Naive thymus-derived CD4-positive, alpha-beta T cell (primary cell): ENCODE measurements at regions not wholly inside any gene's neighbourhood (a gene's known extent, or its start where the extent isn't known, plus 50 kb on each side); places are given as distances from the start of the nearest gene placed in this dataset.

ENCODE experiments used
- ATAC-seq: fragments of 150-1000 bp; cut with Tn5 transposase; 2 replicates; pipeline ENCODE4 v1.10.0; 2021; ENCODE audit warnings: mild to moderate bottlenecking, moderate library complexity
- CTCF ChIA-PET: fragments of 350-600 bp; sonication (Branson Sonifier 250); formaldehyde crosslinking; loops from one replicate; lab custom pipeline; 2021; ENCODE audit warnings: antibody characterized with exemption; lab: Charles Lee
- POLR2A ChIA-PET: fragments of 350-600 bp; sonication (Branson Sonifier 250); formaldehyde crosslinking; loops from one replicate; lab custom pipeline; 2021; ENCODE audit warnings: antibody characterized with exemption, inconsistent platforms; lab: Charles Lee
- DNase-seq, 9 donors: peaks; one replicate each; pipeline versions ENCODE4 v3.0.0 to v3.0.0-alpha.2; 2020 to 2022; ENCODE audit warnings: mixed read lengths in 1 of 9
- H3K27ac ChIP-seq: one replicate; pipeline ENCODE4 v1.7.0; 2013; ENCODE audit warnings: mild to moderate bottlenecking, low read depth, low read length, moderate library complexity
- H3K27me3 ChIP-seq, 2 donors: one replicate each; pipeline ENCODE4 v1.7.0; 2013; ENCODE audit warnings: low read length in 2 of 2, mild to moderate bottlenecking in 2 of 2, moderate library complexity in 2 of 2; ENCODE audit not compliant: control insufficient read depth in 2 of 2, insufficient read depth in 2 of 2
- H3K36me3 ChIP-seq, 3 experiments: 1 replicate in 2 of 3; 2 replicates in 1 of 3; pipeline ENCODE4 v1.7.0; 2013; ENCODE audit warnings: low read length in 3 of 3, mild to moderate bottlenecking in 3 of 3, moderate library complexity in 1 of 3; ENCODE audit not compliant: insufficient read depth in 3 of 3, control insufficient read depth in 2 of 3
- H3K4me1 ChIP-seq, 2 donors: one replicate each; pipeline ENCODE4 v1.7.0; 2013; ENCODE audit warnings: low read length in 2 of 2, mild to moderate bottlenecking in 2 of 2, moderate library complexity in 1 of 2; ENCODE audit not compliant: control insufficient read depth in 2 of 2, insufficient read depth in 2 of 2
- H3K4me3 ChIP-seq: 2 replicates; pipeline ENCODE4 v1.7.0; 2013; ENCODE audit warnings: mild to moderate bottlenecking, low read length
- H3K9me3 ChIP-seq, 3 experiments: 1 replicate in 2 of 3; 2 replicates in 1 of 3; pipeline ENCODE4 v1.7.0; 2013; ENCODE audit warnings: low read length in 3 of 3; ENCODE audit not compliant: control insufficient read depth in 2 of 3
- H3K27ac Mint-ChIP-seq, 9 donors: one replicate each; pipeline ENCODE4 v1.8.0; 2020 to 2022; ENCODE audit warnings: mixed read lengths in 9 of 9, mild to moderate bottlenecking in 8 of 9, moderate library complexity in 5 of 9, inconsistent platforms in 2 of 9
- H3K27me3 Mint-ChIP-seq, 5 donors: one replicate each; pipeline ENCODE4 v1.8.0; 2021 to 2022; ENCODE audit warnings: mixed read lengths in 5 of 5, mild to moderate bottlenecking in 1 of 5
- H3K36me3 Mint-ChIP-seq, 5 donors: one replicate each; pipeline ENCODE4 v1.8.0; 2020 to 2022; ENCODE audit warnings: mixed read lengths in 5 of 5, mild to moderate bottlenecking in 3 of 5, inconsistent platforms in 1 of 5
- H3K4me1 Mint-ChIP-seq, 7 donors: one replicate each; pipeline ENCODE4 v1.8.0; 2020 to 2022; ENCODE audit warnings: mixed read lengths in 7 of 7, mild to moderate bottlenecking in 3 of 7, inconsistent platforms in 1 of 7
- H3K4me3 Mint-ChIP-seq, 10 donors: one replicate each; pipeline ENCODE4 v1.8.0; 2020 to 2022; ENCODE audit warnings: mild to moderate bottlenecking in 10 of 10, mixed read lengths in 10 of 10, moderate library complexity in 6 of 10, inconsistent platforms in 2 of 10
- H3K9me3 Mint-ChIP-seq, 11 donors: one replicate each; pipeline ENCODE4 v1.8.0; 2020 to 2022; ENCODE audit warnings: mixed read lengths in 11 of 11, mild to moderate bottlenecking in 4 of 11, inconsistent platforms in 1 of 11, moderate library complexity in 1 of 11
- intact Hi-C, 2 donors: fragments of 100-400 bp; cut with micrococcal nuclease; formaldehyde crosslinking; loops; one replicate each; pipeline ENCODE4 v1.15.1; 2023

- ChIA-PET POLR2A (no interaction called here), CTCF (no interaction called here)
- intact Hi-C loops: no loop called here
- H3K27me3 ChIP-seq: no peaks in the 10 kb centered on the region
- DNase-seq (no peak), ATAC-seq (no peak)
- no peak overlapping the region for H3K4me3 Mint-ChIP-seq
- H3K36me3 ChIP-seq: no peaks in the 10 kb centered on the region
- H3K27ac ChIP-seq: no peak overlapping the region
- H3K4me3 ChIP-seq: no peak overlapping the region
- H3K4me1 ChIP-seq: no peaks in the 10 kb centered on the region
- no peak overlapping the region for H3K27ac Mint-ChIP-seq
- H3K36me3 Mint-ChIP-seq: no peaks in the 10 kb centered on the region
- H3K4me1 Mint-ChIP-seq: no peaks in the 10 kb centered on the region
- H3K9me3 Mint-ChIP-seq: no peaks in the 10 kb centered on the region
- peaks cover 10 to 32% (median 23%) of the 10 kb centered on the region in 5 donors for H3K27me3 Mint-ChIP-seq
- H3K9me3 ChIP-seq: no peaks in the 10 kb centered on the region
These were observed 72.6 kb upstream of the PGBD5 start for GRCh38 chr1:230498704-230499103.

- H3K4me1 ChIP-seq: no peaks in the 10 kb centered on the region
- no peak overlapping the region for H3K27ac ChIP-seq
- POLR2A ChIA-PET: no interaction called here
- CTCF ChIA-PET: no interaction called here
- Mint-ChIP-seq H3K4me3 (no peak overlapping the region), H3K27ac (no peak overlapping the region), H3K9me3 (no peaks in the 10 kb centered on the region), H3K36me3 (no peaks in the 10 kb centered on the region), H3K27me3 (peaks cover 14 to 37% (median 27%) of the 10 kb centered on the region in 5 donors), H3K4me1 (no peaks in the 10 kb centered on the region)
- intact Hi-C loops: no loop called here
- ATAC-seq (no peak), DNase-seq (no peak)
- no peaks in the 10 kb centered on the region for H3K27me3 ChIP-seq
- no peaks in the 10 kb centered on the region for H3K36me3 ChIP-seq
- H3K4me3 ChIP-seq: no peak overlapping the region
- H3K9me3 ChIP-seq: no peaks in the 10 kb centered on the region
These were observed 70.3 kb upstream of the PGBD5 start for GRCh38 chr1:230496451-230496850.

- Histone ChIP-seq H3K27me3 (no peaks in the 10 kb centered on the region), H3K9me3 (no peaks in the 10 kb centered on the region), H3K4me1 (no peaks in the 10 kb centered on the region), H3K27ac (no peak overlapping the region), H3K4me3 (no peak overlapping the region), H3K36me3 (no peaks in the 10 kb centered on the region)
- H3K27ac Mint-ChIP-seq: no peak overlapping the region
- no peaks in the 10 kb centered on the region for H3K4me1 Mint-ChIP-seq
- no peaks in the 10 kb centered on the region for H3K9me3 Mint-ChIP-seq
- ChIA-PET CTCF (no interaction called here), POLR2A (no interaction called here)
- ATAC-seq (no peak), DNase-seq (no peak)
- no peak overlapping the region for H3K4me3 Mint-ChIP-seq
- no peaks in the 10 kb centered on the region for H3K36me3 Mint-ChIP-seq
- intact Hi-C loops: no loop called here
- H3K27me3 Mint-ChIP-seq: peaks cover 14 to 42% (median 27%) of the 10 kb centered on the region in 5 donors
These were observed 69.8 kb upstream of the PGBD5 start for GRCh38 chr1:230495891-230496385.

GRCh38 chr1:230495076-230495475 lies 68.9 kb upstream of the PGBD5 start:
- no peak for ATAC-seq

GRCh38 chr1:230494514-230494913 lies 68.4 kb upstream of the PGBD5 start:
- no peak overlapping the region for H3K4me3 Mint-ChIP-seq
- intact Hi-C loops: no loop called here
- H3K4me1 Mint-ChIP-seq: no peaks in the 10 kb centered on the region
- Histone ChIP-seq H3K36me3 (no peaks in the 10 kb centered on the region), H3K4me3 (no peak overlapping the region), H3K27me3 (no peaks in the 10 kb centered on the region), H3K27ac (no peak overlapping the region), H3K4me1 (no peaks in the 10 kb centered on the region), H3K9me3 (no peaks in the 10 kb centered on the region)
- CTCF ChIA-PET: no interaction called here
- peaks cover 14 to 48% (median 39%) of the 10 kb centered on the region in 5 donors for H3K27me3 Mint-ChIP-seq
- DNase-seq: no peak
- POLR2A ChIA-PET: no interaction called here
- H3K36me3 Mint-ChIP-seq: no peaks in the 10 kb centered on the region
- ATAC-seq: no peak
- H3K9me3 Mint-ChIP-seq: no peaks in the 10 kb centered on the region
- no peak overlapping the region for H3K27ac Mint-ChIP-seq

More at GRCh38 chr1:230495076-230495475, 68.9 kb upstream of the PGBD5 start:
- DNase-seq: no peak
- peaks cover 14 to 49% (median 35%) of the 10 kb centered on the region in 5 donors for H3K27me3 Mint-ChIP-seq
- H3K4me3 ChIP-seq: no peak overlapping the region
- intact Hi-C loops: no loop called here
- no peaks in the 10 kb centered on the region for H3K9me3 Mint-ChIP-seq
- H3K36me3 ChIP-seq: no peaks in the 10 kb centered on the region
- H3K27ac ChIP-seq: no peak overlapping the region
- no peaks in the 10 kb centered on the region for H3K9me3 ChIP-seq
- no peak overlapping the region for H3K4me3 Mint-ChIP-seq
- no peaks in the 10 kb centered on the region for H3K4me1 ChIP-seq
- no peaks in the 10 kb centered on the region for H3K27me3 ChIP-seq
- no peak overlapping the region for H3K27ac Mint-ChIP-seq
- H3K4me1 Mint-ChIP-seq: no peaks in the 10 kb centered on the region
- ChIA-PET POLR2A (no interaction called here), CTCF (no interaction called here)
- H3K36me3 Mint-ChIP-seq: no peaks in the 10 kb centered on the region

- Mint-ChIP-seq H3K4me3 (no peak overlapping the region), H3K36me3 (no peaks in the 10 kb centered on the region), H3K27ac (no peak overlapping the region), H3K9me3 (no peaks in the 10 kb centered on the region), H3K27me3 (peaks cover 16 to 50% (median 44%) of the 10 kb centered on the region in 5 donors), H3K4me1 (no peaks in the 10 kb centered on the region)
- ChIA-PET CTCF (no interaction called here), POLR2A (no interaction called here)
- no peak overlapping the region for H3K4me3 ChIP-seq
- no peak for DNase-seq
- H3K9me3 ChIP-seq: no peaks in the 10 kb centered on the region
- H3K27ac ChIP-seq: no peak overlapping the region
- H3K27me3 ChIP-seq: no peaks in the 10 kb centered on the region
- intact Hi-C loops: no loop called here
- H3K36me3 ChIP-seq: no peaks in the 10 kb centered on the region
- ATAC-seq: no peak
- H3K4me1 ChIP-seq: no peaks in the 10 kb centered on the region
These were observed 67.9 kb upstream of the PGBD5 start for GRCh38 chr1:230494026-230494425.

- no peak overlapping the region for H3K27ac ChIP-seq
- no peaks in the 10 kb centered on the region for H3K27me3 ChIP-seq
- H3K27me3 Mint-ChIP-seq: peaks cover 14 to 45% (median 42%) of the 10 kb centered on the region in 5 donors
- H3K4me1 Mint-ChIP-seq: no peaks in the 10 kb centered on the region
- no peak overlapping the region for H3K4me3 Mint-ChIP-seq
- no peak overlapping the region for H3K4me3 ChIP-seq
- intact Hi-C loops: no loop called here
- POLR2A ChIA-PET: no interaction called here
- H3K4me1 ChIP-seq: no peaks in the 10 kb centered on the region
- H3K36me3 ChIP-seq: no peaks in the 10 kb centered on the region
- no peaks in the 10 kb centered on the region for H3K36me3 Mint-ChIP-seq
- no peaks in the 10 kb centered on the region for H3K9me3 ChIP-seq
- no peaks in the 10 kb centered on the region for H3K9me3 Mint-ChIP-seq
- no peak for ATAC-seq
- CTCF ChIA-PET: no interaction called here
- no peak overlapping the region for H3K27ac Mint-ChIP-seq
- DNase-seq: no peak
These were observed 67.1 kb upstream of the PGBD5 start for GRCh38 chr1:230493264-230493663.
